T-cell (primary cell): ENCODE measurements at regions not wholly inside any gene's neighbourhood (a gene's known extent, or its start where the extent isn't known, plus 50 kb on each side); places are given as distances from the start of the nearest gene placed in this dataset.

Source experiments
- ATAC-seq, 4 experiments: fragments of 200-7000 bp in 3 of 4; fragments of 150-1000 bp in 1 of 4; cut with Tn5 transposase; replicated peaks in 1 of 4; 1 replicate in 3 of 4; 2 replicates in 1 of 4; pipeline ENCODE4 v1.10.0; 2021; ENCODE audit warnings: moderate library complexity in 3 of 4, mild to moderate bottlenecking in 2 of 4, moderate number of reproducible peaks in 1 of 4
- CTCF ChIA-PET, 2 donors: fragments of 300-600 bp; sonication (Branson Sonifier 250); formaldehyde crosslinking; loops; one replicate each; lab custom pipeline; 2022; ENCODE audit warnings: antibody characterized with exemption in 2 of 2; lab: Charles Lee
- POLR2A ChIA-PET, 2 donors: fragments of 300-600 bp; sonication (Branson Sonifier 250); formaldehyde crosslinking; loops; one replicate each; lab custom pipeline; 2022; ENCODE audit warnings: antibody characterized with exemption in 2 of 2; lab: Charles Lee
- DNase-seq, 35 experiments: peaks; one replicate each; pipeline versions ENCODE4 v3.0.0 to v3.0.0-alpha.2; 2013 to 2023
- H3K27ac ChIP-seq: one replicate; pipeline ENCODE4 v1.5.1; 2013; ENCODE audit warnings: low read length
- H3K27me3 ChIP-seq, 2 experiments: replicated peaks in 1 of 2; 1 replicate in 1 of 2; 2 replicates in 1 of 2; pipeline versions ENCODE4 v1.6.1 to v1.7.0; 2013; ENCODE audit warnings: low read length in 1 of 2, mixed read lengths in 1 of 2; ENCODE audit not compliant: control insufficient read depth in 2 of 2, insufficient read depth in 2 of 2; ENCODE audit errors: extremely low read depth in 1 of 2
- H3K36me3 ChIP-seq, 2 donors: 1 replicate in 1 of 2; 2 replicates in 1 of 2; pipeline versions ENCODE4 v1.6.1 to v1.7.0; 2013; ENCODE audit warnings: low read length in 1 of 2; ENCODE audit not compliant: control insufficient read depth in 2 of 2, insufficient read depth in 1 of 2; ENCODE audit errors: extremely low read depth in 1 of 2
- H3K4me1 ChIP-seq, 2 experiments: 1 replicate in 1 of 2; 2 replicates in 1 of 2; pipeline versions ENCODE4 v1.6.1 to v1.7.0; 2013; ENCODE audit warnings: low read length in 2 of 2, mixed read lengths in 1 of 2; ENCODE audit not compliant: insufficient read depth in 2 of 2, control insufficient read depth in 1 of 2; ENCODE audit errors: extremely low read depth in 1 of 2
- H3K4me3 ChIP-seq, 2 donors: 1 replicate in 1 of 2; 2 replicates in 1 of 2; pipeline versions ENCODE4 v1.5.1 to v1.7.0; 2013; ENCODE audit warnings: mild to moderate bottlenecking in 2 of 2, low read length in 1 of 2, moderate library complexity in 1 of 2; ENCODE audit not compliant: control insufficient read depth in 1 of 2; ENCODE audit errors: extremely low read depth in 1 of 2
- H3K9me3 ChIP-seq: 2 replicates; pipeline ENCODE4 v1.7.0; 2013
- H3K27ac Mint-ChIP-seq, 2 donors: one replicate each; pipeline ENCODE4 v1.8.0; 2020 to 2021; ENCODE audit warnings: mild to moderate bottlenecking in 2 of 2, mixed read lengths in 2 of 2
- H3K27me3 Mint-ChIP-seq, 2 donors: one replicate each; pipeline ENCODE4 v1.8.0; 2021 to 2022; ENCODE audit warnings: mixed read lengths in 2 of 2
- H3K36me3 Mint-ChIP-seq: one replicate; pipeline ENCODE4 v1.8.0; 2021; ENCODE audit warnings: mixed read lengths
- H3K4me1 Mint-ChIP-seq, 3 donors: one replicate each; pipeline ENCODE4 v1.8.0; 2020 to 2022; ENCODE audit warnings: mixed read lengths in 3 of 3, mild to moderate bottlenecking in 1 of 3
- H3K4me3 Mint-ChIP-seq, 3 donors: one replicate each; pipeline ENCODE4 v1.8.0; 2020 to 2022; ENCODE audit warnings: mild to moderate bottlenecking in 3 of 3, mixed read lengths in 3 of 3, moderate library complexity in 3 of 3
- H3K9me3 Mint-ChIP-seq, 3 donors: one replicate each; pipeline ENCODE4 v1.8.0; 2020 to 2022; ENCODE audit warnings: mixed read lengths in 3 of 3
- WGBS: methylation state at CpG from one replicate; pipeline ENCODE4 v1.1.5; 2013; ENCODE audit warnings: missing lambda C conversion rate; ENCODE audit not compliant: insufficient coverage; 5-methylcytosine and 5-hydroxymethylcytosine counted together

GRCh38 chr3:150308481-150309256 lies 99.4 kb upstream of the TSC22D2 start:
- no peak overlapping the region for H3K4me3 ChIP-seq
- no peak overlapping the region for H3K4me3 Mint-ChIP-seq
- no peaks in the 10 kb centered on the region for H3K36me3 Mint-ChIP-seq
- H3K27me3 Mint-ChIP-seq: peaks cover 21 to 33% of the 10 kb centered on the region in 2 donors
- no peak for ATAC-seq
- H3K27me3 ChIP-seq: peaks cover 0 to 5% of the 10 kb centered on the region in 2 experiments
- H3K4me1 Mint-ChIP-seq: no peaks in the 10 kb centered on the region
- ChIA-PET CTCF (no interaction called here), POLR2A (no interaction called here)
- H3K27ac Mint-ChIP-seq: no peak overlapping the region
- no peaks in the 10 kb centered on the region for H3K36me3 ChIP-seq
- H3K27ac ChIP-seq: no peak overlapping the region
- H3K9me3 Mint-ChIP-seq: no peaks in the 10 kb centered on the region
- WGBS: 96% methylated on average over 9 of the region's 12 CpGs
- H3K9me3 ChIP-seq: no peaks in the 10 kb centered on the region
- DNase-seq: no peak
- no peaks in the 10 kb centered on the region for H3K4me1 ChIP-seq

- peaks cover 21 to 27% of the 10 kb centered on the region in 2 donors for H3K27me3 Mint-ChIP-seq
- Histone ChIP-seq H3K9me3 (no peaks in the 10 kb centered on the region), H3K36me3 (no peaks in the 10 kb centered on the region), H3K4me1 (no peaks in the 10 kb centered on the region), H3K4me3 (no peak overlapping the region), H3K27ac (no peak overlapping the region), H3K27me3 (peaks cover 0 to 5% of the 10 kb centered on the region in 2 experiments)
- CTCF ChIA-PET: interaction anchor here in 1 of 2 donors (0.8 kb wide), 1 partner anchor 188 kb away, joined by 5 read pairs; no protein-coding TSS in a partner anchor
- H3K4me3 Mint-ChIP-seq: no peak overlapping the region
- H3K9me3 Mint-ChIP-seq: no peaks in the 10 kb centered on the region
- DNase-seq (no peak), ATAC-seq (no peak)
- POLR2A ChIA-PET: no interaction called here
- no CpG with 5 or more reads among the region's 4 CpGs for WGBS
- H3K36me3 Mint-ChIP-seq: no peaks in the 10 kb centered on the region
- no peak overlapping the region for H3K27ac Mint-ChIP-seq
- no peaks in the 10 kb centered on the region for H3K4me1 Mint-ChIP-seq
These were observed 100.1 kb upstream of the TSC22D2 start for GRCh38 chr3:150308037-150308319.

- no peak overlapping the region for H3K4me3 ChIP-seq
- DNase-seq (no peak), ATAC-seq (no peak)
- whole genome bisulfite sequencing: 71% methylated on average over 5 of the region's 6 CpGs
- H3K36me3 ChIP-seq: no peaks in the 10 kb centered on the region
- Mint-ChIP-seq H3K4me3 (no peak overlapping the region), H3K4me1 (no peaks in the 10 kb centered on the region), H3K27ac (no peak overlapping the region), H3K36me3 (no peaks in the 10 kb centered on the region), H3K27me3 (peaks cover 23 to 25% of the 10 kb centered on the region in 2 donors), H3K9me3 (no peaks in the 10 kb centered on the region)
- CTCF ChIA-PET: interaction anchor here in 1 of 2 donors (0.8 kb wide), 1 partner anchor 188 kb away, joined by 5 read pairs; no protein-coding TSS in a partner anchor
- H3K4me1 ChIP-seq: no peaks in the 10 kb centered on the region
- H3K27me3 ChIP-seq: peaks cover 0 to 5% of the 10 kb centered on the region in 2 experiments
- POLR2A ChIA-PET: no interaction called here
- no peak overlapping the region for H3K27ac ChIP-seq
- H3K9me3 ChIP-seq: no peaks in the 10 kb centered on the region
These were observed 100.6 kb upstream of the TSC22D2 start for GRCh38 chr3:150307311-150308036.

GRCh38 chr3:150306906-150307305 lies 101.2 kb upstream of the TSC22D2 start:
- H3K27ac ChIP-seq: no peak overlapping the region
- no CpG with 5 or more reads among the region's 5 CpGs for WGBS
- Mint-ChIP-seq H3K36me3 (no peaks in the 10 kb centered on the region), H3K27ac (no peak overlapping the region), H3K4me1 (no peaks in the 10 kb centered on the region), H3K27me3 (peaks cover 25 to 26% of the 10 kb centered on the region in 2 donors), H3K4me3 (no peak overlapping the region), H3K9me3 (no peaks in the 10 kb centered on the region)
- DNase-seq (no peak), ATAC-seq (no peak)
- POLR2A ChIA-PET: no interaction called here
- H3K4me3 ChIP-seq: no peak overlapping the region
- no peaks in the 10 kb centered on the region for H3K4me1 ChIP-seq
- no peaks in the 10 kb centered on the region for H3K9me3 ChIP-seq
- CTCF ChIA-PET: no interaction called here
- peaks cover 0 to 5% of the 10 kb centered on the region in 2 experiments for H3K27me3 ChIP-seq
- no peaks in the 10 kb centered on the region for H3K36me3 ChIP-seq

- peaks cover 0 to 5% of the 10 kb centered on the region in 2 experiments for H3K27me3 ChIP-seq
- CTCF ChIA-PET: interaction anchor here in 1 of 2 donors (0.5 kb wide), 1 partner anchor 172 kb away, joined by 4 read pairs; no protein-coding TSS in a partner anchor
- no peaks in the 10 kb centered on the region for H3K9me3 ChIP-seq
- WGBS: no CpG with 5 or more reads among the region's 3 CpGs
- no peaks in the 10 kb centered on the region for H3K36me3 ChIP-seq
- DNase-seq: no peak
- H3K27ac Mint-ChIP-seq: no peak overlapping the region
- no peaks in the 10 kb centered on the region for H3K4me1 Mint-ChIP-seq
- H3K4me3 Mint-ChIP-seq: no peak overlapping the region
- H3K9me3 Mint-ChIP-seq: no peaks in the 10 kb centered on the region
- no peak for ATAC-seq
- POLR2A ChIA-PET: no interaction called here
- H3K4me1 ChIP-seq: no peaks in the 10 kb centered on the region
- H3K36me3 Mint-ChIP-seq: no peaks in the 10 kb centered on the region
- H3K27me3 Mint-ChIP-seq: peaks cover 28 to 33% of the 10 kb centered on the region in 2 donors
- H3K4me3 ChIP-seq: no peak overlapping the region
- no peak overlapping the region for H3K27ac ChIP-seq
These were observed 102.0 kb upstream of the TSC22D2 start for GRCh38 chr3:150306083-150306482.

- H3K27me3 ChIP-seq: peaks cover 0 to 7% of the 10 kb centered on the region in 2 experiments
- no peak overlapping the region for H3K4me3 ChIP-seq
- Mint-ChIP-seq H3K27ac (no peak overlapping the region), H3K4me1 (no peaks in the 10 kb centered on the region), H3K4me3 (no peak overlapping the region), H3K36me3 (no peaks in the 10 kb centered on the region), H3K27me3 (peaks cover 31 to 34% of the 10 kb centered on the region in 2 donors), H3K9me3 (no peaks in the 10 kb centered on the region)
- H3K4me1 ChIP-seq: no peaks in the 10 kb centered on the region
- H3K27ac ChIP-seq: no peak overlapping the region
- 44% methylated on average over 1 of the region's 3 CpGs for WGBS
- ChIA-PET POLR2A (no interaction called here), CTCF (no interaction called here)
- no peaks in the 10 kb centered on the region for H3K9me3 ChIP-seq
- no peaks in the 10 kb centered on the region for H3K36me3 ChIP-seq
- ATAC-seq (peak in 1 of 4 experiments; percentile 50), DNase-seq (peak in 1 of 35 experiments; percentile 15)
These were observed 104.3 kb upstream of the TSC22D2 start for GRCh38 chr3:150303768-150304167.
